HG02642 (cell line): ENCODE measurements at regions not wholly inside any gene's neighbourhood (a gene's known extent, or its start where the extent isn't known, plus 50 kb on each side); places are given as distances from the start of the nearest gene placed in this dataset.

Source experiments
- ATAC-seq: cut with Tn5 transposase; IDR thresholded peaks from one replicate; pipeline ENCODE4 v1.9.1; 2021; ENCODE audit warnings: mild to moderate bottlenecking; ENCODE audit not compliant: unreplicated experiment, poor library complexity

DNA sequence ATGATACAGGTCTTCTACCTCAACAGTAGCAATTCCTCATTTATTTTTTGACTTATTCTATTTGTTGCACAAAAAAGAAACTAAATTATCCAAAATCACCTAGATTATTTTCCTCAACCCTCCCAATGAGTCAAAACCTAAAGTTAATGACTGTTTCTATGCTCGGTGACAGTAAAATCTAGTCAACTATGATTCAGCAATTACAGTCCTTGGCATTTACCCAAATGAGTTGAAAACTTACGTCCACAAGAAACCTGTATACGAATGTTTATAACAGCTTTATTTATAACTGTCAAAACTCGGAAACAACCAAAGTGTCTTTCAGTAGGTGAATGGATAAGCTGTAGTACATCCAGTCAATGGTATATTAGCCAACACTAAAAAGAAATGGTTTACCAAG lies 439.3 kb downstream of the CBLN2 start:
- ATAC-seq = no peak

DNA sequence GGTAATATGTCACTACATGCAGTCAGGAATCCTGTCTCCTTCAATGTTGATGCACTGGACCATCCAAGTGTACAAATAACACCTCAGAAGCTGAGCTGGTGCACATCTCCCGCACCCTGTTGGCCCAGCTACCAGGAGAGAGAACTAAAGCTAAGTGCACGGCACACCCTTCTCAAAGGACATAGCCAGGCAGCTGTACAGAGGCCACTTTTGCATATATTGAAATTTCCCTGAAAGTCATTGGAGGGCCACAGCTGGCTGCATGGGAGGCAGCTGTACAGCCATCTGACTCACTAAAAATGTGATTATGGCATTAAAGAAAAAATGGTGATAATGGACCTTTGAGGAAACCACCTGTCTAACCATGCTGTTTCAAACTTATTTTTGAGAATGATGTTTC lies 441.7 kb downstream of the CBLN2 start:
- ATAC-seq = no peak

DNA sequence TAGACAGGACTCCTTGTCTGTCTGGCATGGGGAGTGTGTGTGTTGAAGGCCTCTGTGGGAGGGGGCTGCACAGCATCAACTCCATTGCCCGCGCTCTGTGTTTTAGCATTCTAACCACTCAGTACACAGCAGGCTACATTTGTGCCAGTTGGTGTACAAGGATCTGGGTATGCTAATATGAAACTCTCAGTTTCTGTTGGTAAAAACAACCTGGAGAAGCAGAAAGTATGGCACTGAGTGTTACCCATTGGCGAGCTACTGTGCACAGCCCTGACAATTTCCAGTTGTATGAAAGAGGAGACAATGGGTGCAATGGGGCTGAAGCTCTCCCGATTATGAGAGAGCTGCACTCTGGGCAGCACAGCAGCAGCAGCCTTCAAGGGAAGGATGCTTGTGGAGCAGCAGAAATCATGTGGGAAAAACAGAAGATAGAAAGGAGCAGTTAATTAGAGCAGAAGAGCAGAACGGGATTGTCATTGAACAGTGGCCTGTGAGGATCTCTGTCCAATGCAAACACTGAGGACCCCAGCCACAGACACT lies 443.6 kb downstream of the CBLN2 start:
- ATAC-seq = no peak

DNA sequence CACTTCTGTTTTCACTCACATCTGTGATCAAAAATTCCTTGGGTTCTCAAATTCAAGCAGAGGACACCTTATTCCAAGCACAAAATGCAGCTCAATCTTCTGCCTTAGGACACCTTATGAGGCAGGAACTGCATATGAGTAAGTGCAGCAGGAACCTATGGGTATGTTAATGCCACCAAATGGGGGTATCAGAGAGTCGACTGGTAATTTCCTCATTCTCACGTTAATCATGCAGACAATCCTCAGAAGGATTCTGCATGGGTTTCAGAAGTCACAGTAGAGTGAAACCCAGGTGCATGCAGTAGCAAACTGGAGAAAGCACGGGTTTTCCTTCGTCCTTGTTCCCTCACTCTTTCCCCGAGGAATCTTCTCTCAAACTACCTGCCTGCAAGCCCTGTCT lies 452.8 kb downstream of the CBLN2 start:
- no peak for ATAC-seq

DNA sequence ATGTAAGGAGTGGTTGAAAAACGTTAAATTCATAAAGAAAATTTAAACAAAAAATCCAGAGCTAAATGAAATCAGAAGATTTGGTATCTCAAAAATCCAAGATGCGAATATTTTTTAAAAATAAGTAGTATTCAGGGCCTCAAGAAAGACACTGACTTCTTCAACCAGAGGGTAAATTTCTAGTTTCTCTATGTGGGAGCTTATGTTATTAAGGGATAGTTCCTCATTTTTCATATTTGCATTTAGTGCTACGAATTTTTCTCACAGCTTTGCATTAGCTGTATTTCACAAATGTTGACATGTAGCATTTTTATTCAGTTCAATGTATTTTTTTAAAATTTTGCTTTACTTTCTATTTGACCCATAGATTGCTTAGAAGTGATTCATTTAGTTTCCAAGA lies 454.7 kb downstream of the CBLN2 start:
- no peak for ATAC-seq

DNA sequence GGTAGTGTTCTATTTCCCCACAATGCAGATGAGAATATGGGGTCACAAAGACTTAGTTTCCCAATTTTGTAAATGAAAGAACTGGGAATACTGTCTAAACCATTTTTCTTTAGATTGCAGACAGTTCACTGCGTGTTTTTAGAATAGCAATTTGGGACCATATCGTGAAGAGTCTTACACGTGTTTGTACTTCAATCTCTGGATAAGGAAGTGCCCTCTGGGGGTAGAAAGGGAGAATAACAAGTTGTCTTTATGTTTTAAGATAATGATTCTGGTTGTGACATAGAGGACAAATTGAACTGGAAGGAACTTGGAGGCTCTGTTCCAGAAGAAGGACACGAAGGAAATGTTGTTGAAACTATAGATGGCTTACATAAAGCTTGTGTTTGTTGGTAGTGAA lies 457.7 kb downstream of the CBLN2 start:
- ATAC-seq = no peak

DNA sequence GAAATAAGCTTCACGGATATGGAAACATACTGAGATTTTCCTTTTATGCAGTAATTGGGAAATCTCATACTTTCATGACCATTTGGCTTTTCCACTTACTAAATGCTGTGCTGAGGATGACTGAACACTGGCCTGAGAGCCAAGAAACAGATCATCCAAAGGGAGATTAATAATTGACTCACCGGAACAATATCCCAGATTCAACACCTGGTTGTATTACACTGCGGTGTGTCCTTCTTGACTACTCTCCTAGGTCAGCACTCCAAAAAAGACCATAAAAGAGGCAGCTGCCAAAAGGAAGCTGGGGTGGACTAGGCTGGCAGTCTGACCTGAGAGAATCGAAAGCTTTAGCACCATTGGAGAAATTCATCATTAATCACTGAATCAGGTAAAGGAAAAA lies 469.1 kb downstream of the CBLN2 start:
- no peak for ATAC-seq

DNA sequence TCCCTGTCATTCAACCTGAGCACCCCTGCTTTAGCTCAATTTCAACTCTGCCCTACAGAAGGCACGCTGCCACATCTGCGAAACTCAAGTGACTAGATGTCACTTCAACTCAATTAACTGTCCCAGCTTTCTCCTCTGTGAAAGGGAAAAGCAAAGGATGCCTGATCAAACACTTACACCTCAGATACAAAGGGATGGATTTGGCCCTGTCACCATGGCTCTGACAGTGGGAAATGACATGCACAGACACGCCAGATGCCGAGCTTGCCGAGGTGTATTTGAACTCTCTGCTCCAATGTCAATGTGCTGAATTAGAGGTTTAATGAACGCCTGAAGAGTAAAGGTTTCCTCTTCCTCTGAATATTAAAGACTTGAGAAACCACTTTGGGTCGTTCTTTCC lies 481.1 kb downstream of the CBLN2 start:
- no peak for ATAC-seq

DNA sequence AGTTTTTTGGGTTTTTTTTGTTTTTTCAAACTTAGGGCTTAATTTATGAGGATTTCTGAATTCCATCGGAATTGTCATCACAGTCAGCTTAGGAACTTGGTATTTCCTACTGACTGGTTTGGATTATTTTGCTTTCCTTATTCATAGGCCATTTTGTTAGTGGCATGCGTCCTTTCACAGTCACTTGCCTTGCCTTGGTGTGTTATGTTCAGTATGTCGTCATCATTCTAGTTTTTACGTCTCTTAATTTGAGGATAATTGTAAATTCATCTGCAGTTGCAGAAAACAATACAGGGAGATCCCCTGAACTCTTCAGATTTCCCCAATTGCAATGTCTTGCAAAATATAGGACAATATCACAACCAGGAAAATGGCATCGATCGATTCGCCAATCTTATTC lies 485.3 kb downstream of the CBLN2 start:
- no peak for ATAC-seq

DNA sequence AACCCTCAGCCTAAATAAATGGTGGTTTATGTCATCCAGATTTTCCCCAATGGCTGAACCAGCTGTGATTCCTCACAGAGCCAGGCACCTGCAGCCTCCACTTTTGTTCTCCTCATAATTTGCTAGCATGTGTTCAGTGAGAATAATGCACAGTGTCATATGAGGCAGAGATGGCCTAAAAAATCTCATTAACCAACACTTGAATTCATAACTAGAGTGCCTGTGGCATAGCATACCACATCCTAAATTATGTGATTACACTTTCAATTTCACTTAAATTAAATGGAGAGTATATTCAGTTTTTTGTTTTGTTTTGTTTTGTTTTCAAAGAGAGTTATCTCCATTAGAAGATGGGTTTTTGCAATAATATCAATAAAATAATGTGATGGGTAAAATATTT lies 488.0 kb downstream of the CBLN2 start:
- ATAC-seq = no peak

DNA sequence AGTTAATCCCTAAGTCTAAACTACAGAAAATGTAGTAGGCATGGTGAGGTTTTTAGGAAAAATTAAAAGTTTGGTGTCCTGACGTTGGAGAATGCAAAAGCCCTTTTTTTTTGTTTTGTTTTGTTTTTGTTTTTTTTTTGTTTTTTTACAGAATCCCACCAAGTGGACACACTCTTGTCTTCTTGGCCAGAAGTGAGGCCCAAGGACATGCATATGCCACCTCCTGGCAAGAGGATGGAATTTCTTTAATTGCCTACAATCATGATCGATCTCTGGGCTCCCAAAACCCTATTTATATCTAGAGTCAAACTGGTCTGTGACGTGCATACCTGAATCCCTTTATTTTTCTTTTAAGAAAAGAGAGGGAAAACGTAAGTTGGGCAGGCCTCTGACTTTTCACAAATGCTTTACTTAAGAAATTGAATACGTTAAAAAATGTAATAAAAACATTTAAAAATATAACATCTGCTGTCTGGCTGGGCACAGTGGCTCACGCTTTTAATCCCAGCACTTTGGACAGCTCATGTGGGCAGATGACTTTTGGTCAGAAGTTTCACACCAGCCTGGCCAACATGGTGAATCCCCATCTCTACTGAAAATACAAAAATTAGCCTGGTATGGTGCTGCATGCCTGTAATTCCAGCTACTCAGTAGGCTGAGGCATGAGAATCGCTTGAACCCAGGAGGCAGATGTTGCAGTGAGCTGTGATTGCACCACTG lies 502.7 kb downstream of the CBLN2 start:
- no peak for ATAC-seq

DNA sequence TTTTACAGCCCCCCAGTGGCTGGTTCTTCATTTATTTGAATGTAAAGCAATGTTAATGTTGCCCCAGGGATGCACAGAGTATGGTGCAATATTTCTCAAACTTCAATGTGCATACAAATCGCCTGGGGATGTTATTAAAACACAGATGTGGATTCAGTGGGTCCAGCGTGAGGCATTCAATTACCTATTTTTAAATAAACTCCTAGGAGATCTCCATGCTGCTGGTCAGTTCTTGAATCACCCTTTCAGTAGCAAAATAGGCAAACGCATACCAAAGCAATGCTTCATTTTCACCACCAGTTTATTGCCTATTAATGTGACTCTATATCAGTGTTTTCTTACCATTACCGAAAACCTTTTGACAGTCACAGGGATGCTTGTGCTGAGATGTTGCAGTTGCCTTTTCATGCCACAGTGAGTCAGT lies 530.7 kb downstream of the CBLN2 start:
- ATAC-seq = no peak

DNA sequence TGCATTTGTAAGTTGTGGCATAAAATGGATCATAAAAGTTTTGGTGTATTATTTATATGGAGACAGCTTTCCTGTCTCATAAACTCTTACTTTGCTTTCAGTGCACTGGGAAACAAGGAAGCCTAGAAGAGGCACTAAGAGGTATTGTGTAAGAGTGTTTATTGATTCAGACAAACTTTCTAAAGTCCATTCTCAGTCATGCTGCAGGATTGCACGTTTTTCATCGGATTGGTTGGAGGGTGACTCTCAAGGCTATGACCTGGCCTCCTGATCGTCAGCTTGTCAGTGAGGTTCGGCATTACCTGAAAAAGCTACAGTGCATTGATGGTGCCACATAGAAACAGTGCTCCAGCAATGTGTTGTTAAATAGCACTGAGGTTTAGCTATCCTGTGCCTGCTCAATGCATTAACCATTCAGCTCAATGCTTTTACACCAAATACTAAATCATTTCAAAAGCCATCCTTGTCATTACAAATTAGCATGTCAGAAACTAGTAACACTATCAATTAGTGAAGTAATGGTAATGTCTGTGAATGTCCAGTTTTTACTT lies 545.5 kb downstream of the CBLN2 start:
- no peak for ATAC-seq

DNA sequence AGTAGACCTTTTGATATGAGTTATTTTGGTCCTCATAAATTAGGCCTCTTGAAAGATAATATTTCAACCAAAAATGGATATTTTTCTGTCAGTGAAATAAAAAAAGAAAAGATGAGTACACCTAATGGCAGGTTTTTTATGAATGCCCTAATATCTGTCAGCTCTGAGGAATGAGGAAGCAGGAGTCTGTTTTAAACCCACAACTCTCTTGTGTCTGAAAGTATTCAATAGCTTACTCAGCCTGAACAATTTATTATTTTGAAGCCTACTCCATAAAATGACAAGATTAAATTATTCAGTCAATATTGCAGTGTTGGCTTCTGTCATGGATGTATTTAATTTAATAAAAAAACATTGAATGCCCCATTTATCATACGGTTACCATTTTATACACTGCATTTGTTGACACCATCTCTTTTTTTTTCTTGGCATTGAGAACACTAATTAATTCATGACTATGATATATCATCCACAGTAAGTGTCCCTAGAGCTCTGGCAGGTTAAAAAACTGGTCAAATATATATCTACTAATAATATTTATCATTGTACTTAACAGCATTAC lies 548.2 kb downstream of the CBLN2 start:
- ATAC-seq = no peak

DNA sequence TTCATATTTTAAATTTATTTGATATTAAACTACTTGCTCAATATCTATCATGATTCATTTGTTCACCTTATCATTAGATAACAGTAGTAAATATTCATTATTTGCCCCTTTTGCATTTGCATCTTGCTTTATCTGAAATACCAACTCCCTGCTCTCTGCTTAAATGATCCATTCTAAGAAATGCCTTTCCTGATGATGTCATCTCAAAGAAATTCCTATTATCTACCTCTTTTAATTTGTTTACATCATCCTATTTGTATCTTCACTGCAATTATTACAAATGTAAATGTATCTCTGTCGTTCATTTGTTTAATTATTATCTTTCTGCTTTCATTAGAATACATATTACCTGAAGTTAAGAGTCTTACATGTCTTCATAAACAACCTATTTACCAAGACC lies 549.9 kb downstream of the CBLN2 start:
- no peak for ATAC-seq

DNA sequence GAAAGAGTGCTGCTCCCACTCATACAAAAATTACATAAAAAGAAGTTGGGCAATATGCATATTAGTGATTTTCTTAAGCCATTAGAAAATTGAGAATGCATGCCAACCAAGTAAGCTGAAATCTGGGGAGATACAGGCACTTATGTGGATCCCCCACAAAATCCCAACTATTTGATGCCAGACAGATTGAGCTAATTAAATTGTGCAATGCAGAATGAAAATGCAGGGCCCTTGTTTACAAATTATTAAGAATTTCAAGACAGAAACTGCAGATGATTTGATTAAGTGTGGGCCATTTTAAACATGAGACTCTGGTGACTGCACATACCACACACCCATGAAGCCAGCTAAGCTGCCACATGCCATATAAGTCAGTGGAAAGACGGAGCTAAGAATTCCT lies 554.5 kb downstream of the CBLN2 start:
- ATAC-seq = no peak

DNA sequence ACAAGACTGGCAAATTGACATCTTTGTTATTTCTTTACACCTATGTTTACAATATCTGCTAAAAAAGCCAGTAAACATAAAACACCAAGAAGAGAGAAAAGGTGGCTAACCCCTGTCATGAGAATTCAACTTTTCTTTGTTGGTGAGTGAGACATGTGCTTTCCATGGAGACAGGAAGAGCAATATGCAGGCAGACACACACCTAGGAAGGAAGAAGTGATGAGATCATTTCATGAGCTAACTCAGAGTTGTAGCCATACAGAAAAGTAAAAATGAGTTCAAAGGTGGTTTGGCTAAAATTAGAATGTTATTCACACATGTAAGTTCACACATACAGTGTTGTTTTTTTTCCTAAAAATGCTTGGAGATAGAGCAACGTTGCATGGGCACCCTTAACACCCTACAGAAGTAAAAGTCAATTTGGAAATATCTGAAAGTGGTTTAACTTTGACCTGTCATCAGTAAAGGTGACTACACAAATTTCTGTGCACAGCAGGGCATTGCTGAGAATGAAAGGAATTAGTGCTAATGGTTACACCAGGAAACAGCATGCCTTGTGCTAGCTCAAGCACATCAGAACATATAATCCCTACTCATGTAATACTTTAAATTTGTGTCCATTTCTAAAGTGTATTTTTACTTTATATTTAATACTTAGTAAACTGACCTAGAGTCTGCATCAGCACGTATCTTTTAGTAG lies 557.6 kb downstream of the CBLN2 start:
- no peak for ATAC-seq

DNA sequence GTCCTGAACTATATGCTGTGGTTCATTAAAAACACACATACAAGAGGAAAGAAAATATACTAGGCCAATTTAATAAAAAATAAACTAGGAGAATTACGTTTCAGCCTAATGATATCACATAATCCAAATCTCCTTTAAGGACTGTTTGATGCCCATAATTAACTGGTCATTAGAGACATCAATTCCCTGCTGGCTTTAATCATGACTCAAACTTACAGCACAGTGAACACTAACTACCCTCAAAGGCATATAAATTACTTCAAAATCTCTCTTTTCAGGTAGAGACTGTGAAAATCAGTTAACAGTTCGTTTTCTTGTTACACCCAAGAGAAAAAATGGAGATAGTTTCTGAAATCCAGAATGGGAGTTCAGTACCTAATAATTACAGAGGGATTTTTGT lies 567.4 kb downstream of the CBLN2 start:
- ATAC-seq = no peak

DNA sequence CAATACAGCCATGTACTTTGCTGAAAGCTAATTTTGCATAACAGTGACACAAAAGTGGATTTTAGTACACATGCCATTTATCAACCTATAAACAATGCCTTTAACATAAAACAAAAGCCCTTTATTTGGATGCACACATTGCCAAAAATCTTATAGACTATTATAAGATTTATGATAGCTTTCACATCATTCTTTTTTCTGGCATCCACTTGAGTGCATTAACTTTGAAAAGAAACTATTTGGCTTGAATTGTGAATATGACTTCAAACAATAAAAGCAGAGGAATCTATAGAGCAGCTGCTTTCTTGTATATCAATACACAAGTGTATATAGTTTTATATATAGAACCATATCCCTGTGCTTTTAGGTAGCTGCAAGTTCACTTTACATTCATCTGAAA lies 577.4 kb downstream of the CBLN2 start:
- ATAC-seq = no peak

DNA sequence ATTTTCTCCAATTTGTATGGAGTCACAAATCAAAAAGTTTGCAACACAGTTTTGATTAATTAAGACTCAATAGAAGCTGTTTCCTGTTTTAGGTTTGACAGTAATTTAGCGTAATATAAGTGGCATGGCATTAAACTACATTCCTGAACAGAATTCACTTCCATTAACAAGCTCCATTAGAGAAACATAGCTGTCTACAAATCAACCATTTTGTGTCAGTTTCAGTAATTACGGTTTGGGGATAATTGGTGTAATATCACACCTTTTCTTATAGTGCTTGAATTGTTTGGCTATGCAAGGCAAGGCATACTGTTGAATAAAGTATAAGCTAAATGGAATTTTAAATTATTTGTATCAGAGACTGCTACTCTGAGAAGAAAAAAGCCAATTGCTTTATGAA lies 585.5 kb downstream of the CBLN2 start:
- no peak for ATAC-seq

DNA sequence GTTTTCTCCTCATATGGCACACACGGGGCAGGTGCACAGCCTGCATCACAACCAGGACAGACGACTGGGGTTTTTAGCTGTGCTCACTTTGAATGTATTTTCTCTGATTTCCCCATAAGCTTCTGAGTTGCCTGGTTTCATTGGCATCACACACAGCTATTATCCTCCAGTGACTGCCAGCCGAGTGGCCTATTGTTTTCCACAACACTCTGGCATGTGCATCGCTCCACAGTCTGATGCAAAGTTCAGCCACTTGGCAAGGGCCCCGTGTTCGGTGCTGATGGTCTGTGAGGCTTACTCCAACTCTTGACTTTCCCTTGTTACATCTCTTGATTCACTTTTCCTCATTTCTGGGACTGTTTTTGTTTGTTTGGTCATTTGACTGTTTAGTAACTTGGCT lies 593.1 kb downstream of the CBLN2 start:
- no peak for ATAC-seq
